Breast epithelium (tissue), 4 donors: ENCODE measurements at regions not wholly inside any gene's neighbourhood (a gene's known extent, or its start where the extent isn't known, plus 50 kb on each side); places are given as distances from the start of the nearest gene placed in this dataset.

ENCODE experiments used
- DNase-seq, 2 donors: peaks; one replicate each; pipeline ENCODE4 v3.0.0-alpha.2; 2019; ENCODE audit warnings: low spot score in 2 of 2
- H3K27ac ChIP-seq, 2 donors: fragments of 200-600 bp; sonication (generic) in 1 of 2; one replicate each; pipeline ENCODE4 v1.5.1; 2016 to 2019; ENCODE audit warnings: mild to moderate bottlenecking in 1 of 2
- H3K27me3 ChIP-seq, 2 donors: fragments of 200-600 bp; sonication (generic) in 1 of 2; one replicate each; pipeline versions ENCODE4 v1.5.1 to v1.6.0; 2017 to 2019; ENCODE audit warnings: control low read depth in 1 of 2, mild to moderate bottlenecking in 1 of 2
- H3K36me3 ChIP-seq: fragments of 200-600 bp; one replicate; pipeline ENCODE4 v1.5.1; 2019
- H3K4me1 ChIP-seq, 2 donors: fragments of 200-600 bp; sonication (generic); one replicate each; pipeline ENCODE4 v1.5.1; 2016 to 2019; ENCODE audit warnings: control low read depth in 1 of 2
- H3K4me3 ChIP-seq, 3 donors: fragments of 200-600 bp; sonication (generic); 1 replicate in 2 of 3; 2 replicates in 1 of 3; pipeline ENCODE4 v1.5.1; 2016 to 2019; ENCODE audit warnings: mild to moderate bottlenecking in 3 of 3, moderate library complexity in 2 of 3
- H3K9me3 ChIP-seq, 2 donors: fragments of 200-600 bp; sonication (generic) in 1 of 2; one replicate each; pipeline ENCODE4 v1.5.1; 2016 to 2019; ENCODE audit warnings: control low read depth in 1 of 2
- CTCF ChIP-seq, 3 donors: fragments of 450-650 bp; IDR thresholded peaks; one replicate each; pipeline ENCODE4 v1.5.1; 2016 to 2017; ENCODE audit warnings: antibody characterized with exemption in 3 of 3, mild to moderate bottlenecking in 3 of 3, moderate library complexity in 3 of 3
- POLR2A ChIP-seq: fragments of 450-650 bp; IDR thresholded peaks from one replicate; pipeline ENCODE4 v1.6.1; 2016; ENCODE audit warnings: antibody characterized with exemption, mild to moderate bottlenecking, moderate library complexity
- POLR2AphosphoS5 ChIP-seq, 3 donors: sonication (generic); formaldehyde crosslinking; IDR thresholded peaks; one replicate each; pipeline ENCODE4 v1.6.1; 2017; ENCODE audit warnings: antibody characterized with exemption in 3 of 3
- intact Hi-C: fragments of 100-400 bp; cut with DNase I; formaldehyde crosslinking; loops from one replicate; pipeline ENCODE4 v1.15.1; 2023; ENCODE audit warnings: low total_unique reads

- Histone ChIP-seq H3K4me3 (no peak overlapping the region), H3K9me3 (no peaks in the 10 kb centered on the region), H3K27me3 (no peaks in the 10 kb centered on the region), H3K4me1 (no peaks in the 10 kb centered on the region), H3K27ac (no peak overlapping the region), H3K36me3 (no peaks in the 10 kb centered on the region)
- no peak for TF ChIP-seq POLR2AphosphoS5 (IDR thresholded peaks at IDR 0.05)
- TF ChIP-seq CTCF (IDR thresholded peaks at IDR 0.05): no peak
- no peak for TF ChIP-seq POLR2A
- intact Hi-C loops: no loop called here
- DNase-seq: no peak
Observed at GRCh38 chr4:104418286-104418685, 76.4 kb downstream of the CXXC4 start.

GRCh38 chr4:104417357-104417882 lies 77.3 kb downstream of the CXXC4 start:
- Histone ChIP-seq H3K27ac (no peak overlapping the region), H3K4me3 (no peak overlapping the region), H3K27me3 (no peaks in the 10 kb centered on the region), H3K36me3 (no peaks in the 10 kb centered on the region), H3K4me1 (no peaks in the 10 kb centered on the region), H3K9me3 (no peaks in the 10 kb centered on the region)
- no peak for DNase-seq
- intact Hi-C loops: no loop called here
- no peak for TF ChIP-seq POLR2AphosphoS5 (IDR thresholded peaks at IDR 0.05)
- TF ChIP-seq POLR2A: no peak
- no peak for TF ChIP-seq CTCF (IDR thresholded peaks at IDR 0.05)

- Histone ChIP-seq H3K27ac (no peak overlapping the region), H3K27me3 (no peaks in the 10 kb centered on the region), H3K4me1 (no peaks in the 10 kb centered on the region), H3K36me3 (no peaks in the 10 kb centered on the region), H3K9me3 (no peaks in the 10 kb centered on the region), H3K4me3 (no peak overlapping the region)
- intact Hi-C loops: no loop called here
- TF ChIP-seq POLR2AphosphoS5 (IDR thresholded peaks at IDR 0.05): no peak
- no peak for DNase-seq
Observed at GRCh38 chr4:104416725-104417356, 77.9 kb downstream of the CXXC4 start.

GRCh38 chr4:104413487-104413886 lies 81.2 kb downstream of the CXXC4 start:
- no peaks in the 10 kb centered on the region for H3K27me3 ChIP-seq
- no peaks in the 10 kb centered on the region for H3K36me3 ChIP-seq
- H3K4me1 ChIP-seq: no peaks in the 10 kb centered on the region
- DNase-seq: no peak
- intact Hi-C loops: no loop called here
- TF ChIP-seq CTCF (IDR thresholded peaks at IDR 0.05): no peak
- TF ChIP-seq POLR2A: no peak
- no peak for TF ChIP-seq POLR2AphosphoS5 (IDR thresholded peaks at IDR 0.05)
- no peaks in the 10 kb centered on the region for H3K9me3 ChIP-seq
- no peak overlapping the region for H3K4me3 ChIP-seq
- H3K27ac ChIP-seq: no peak overlapping the region

- H3K4me3 ChIP-seq: no peak overlapping the region
- no peaks in the 10 kb centered on the region for H3K27me3 ChIP-seq
- H3K27ac ChIP-seq: no peak overlapping the region
- TF ChIP-seq CTCF (IDR thresholded peaks at IDR 0.05): no peak
- no peak for TF ChIP-seq POLR2A
- TF ChIP-seq POLR2AphosphoS5 (IDR thresholded peaks at IDR 0.05): no peak
- intact Hi-C loops: no loop called here
- no peaks in the 10 kb centered on the region for H3K4me1 ChIP-seq
- no peaks in the 10 kb centered on the region for H3K9me3 ChIP-seq
- H3K36me3 ChIP-seq: no peaks in the 10 kb centered on the region
- DNase-seq: no peak
Observed at GRCh38 chr4:104412344-104412743, 82.3 kb downstream of the CXXC4 start.
